T47D (cell line): ENCODE measurements at regions not wholly inside any gene's neighbourhood (a gene's known extent, or its start where the extent isn't known, plus 50 kb on each side); places are given as distances from the start of the nearest gene placed in this dataset.
A peak's percentile ranks its signal among the peaks of the same experiment; 100 is the strongest.

Source experiments
- DNase-seq, 2 experiments: peaks; one replicate each; pipeline versions ENCODE4 v3.0.0 to v3.0.0-alpha.2; 2011 to 2012; ENCODE audit warnings: low read depth in 1 of 2, low spot score in 1 of 2
- JUND ChIP-seq: IDR thresholded peaks from 2 replicates; pipeline ENCODE4 v1.6.1; 2012; ENCODE audit warnings: low read depth
- in situ Hi-C: cut with HindIII; loops from 2 replicates; pipeline ENCODE4 v1.10.0; 2016; ENCODE audit warnings: low sequenced_read_pairs, low pct_unique_long_range_greater_than_20kb

DNA sequence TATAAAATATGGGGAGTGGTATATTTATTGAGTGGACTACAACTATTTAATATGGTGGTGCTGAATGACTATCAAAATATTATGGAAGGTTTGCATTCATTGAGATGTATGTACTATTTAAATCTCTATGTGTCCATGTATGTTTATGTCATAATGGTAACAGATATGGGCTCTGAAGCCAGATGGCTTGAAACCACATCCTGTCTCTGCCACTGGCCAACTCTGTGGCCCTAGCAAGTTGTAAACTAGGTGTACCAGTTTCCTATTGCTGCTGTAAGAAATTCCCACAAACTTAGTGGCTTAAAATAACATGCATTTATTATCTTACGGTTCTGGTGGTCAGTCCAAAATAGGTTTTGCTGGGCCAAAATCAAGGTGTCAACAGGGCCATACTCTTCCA, 198.1 kb upstream of the NFE2L3 start:
- no peak for DNase-seq
- TF ChIP-seq JUND, result no peak
- in situ Hi-C loops, result no loop called here

DNA sequence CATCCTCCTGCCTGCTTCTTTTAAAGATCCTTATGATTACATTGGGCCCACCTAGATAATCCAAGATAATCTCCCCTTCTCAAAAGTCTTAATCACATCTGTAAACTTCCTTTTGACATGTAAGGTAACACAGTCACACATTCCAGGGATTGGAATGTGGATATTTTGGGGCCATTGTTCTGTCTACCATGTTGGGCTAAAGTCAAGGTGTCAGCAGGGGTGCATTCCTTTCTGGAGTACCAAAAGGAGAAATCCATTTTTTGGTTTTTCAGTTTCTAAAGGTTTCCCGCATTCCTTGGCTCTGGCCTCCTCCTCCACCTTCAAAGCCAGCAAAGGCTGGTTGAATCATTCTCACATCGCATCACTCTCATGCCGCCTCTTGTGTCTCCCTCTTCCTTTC, 197.6 kb upstream of the NFE2L3 start:
- DNase-seq, result no peak
- in situ Hi-C loops, result no loop called here
- TF ChIP-seq JUND, result no peak

DNA sequence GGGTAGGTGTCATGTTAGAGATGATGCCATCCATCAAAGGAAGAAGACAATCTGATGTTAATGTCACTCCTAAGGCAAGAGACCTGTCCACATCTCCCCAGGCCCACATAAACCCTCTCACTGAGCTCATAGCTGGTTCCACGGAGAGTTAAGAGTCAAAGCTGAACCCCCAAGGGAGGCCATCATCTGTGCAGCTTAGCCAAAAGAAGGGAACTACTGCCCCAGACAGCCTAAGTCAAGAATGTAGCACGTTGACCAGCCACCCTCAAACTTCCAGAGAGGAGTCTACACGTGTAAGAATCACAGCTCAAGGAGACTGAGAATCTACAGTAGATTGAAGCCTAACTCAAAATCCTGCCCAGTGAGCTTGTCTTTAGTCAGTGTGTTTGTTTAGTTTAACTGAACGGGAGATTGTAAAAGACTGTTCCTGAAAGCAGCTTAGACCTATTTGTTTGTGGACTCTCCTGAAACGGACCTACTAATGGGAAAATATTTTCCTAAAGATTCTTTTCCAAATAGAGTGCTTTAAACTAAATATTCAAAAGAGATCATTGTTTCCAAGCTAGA, 192.7 kb upstream of the NFE2L3 start:
- no peak for TF ChIP-seq JUND
- in situ Hi-C loops, result no loop called here
- DNase-seq, result peak in 1 of 2 experiments; percentile 38

DNA sequence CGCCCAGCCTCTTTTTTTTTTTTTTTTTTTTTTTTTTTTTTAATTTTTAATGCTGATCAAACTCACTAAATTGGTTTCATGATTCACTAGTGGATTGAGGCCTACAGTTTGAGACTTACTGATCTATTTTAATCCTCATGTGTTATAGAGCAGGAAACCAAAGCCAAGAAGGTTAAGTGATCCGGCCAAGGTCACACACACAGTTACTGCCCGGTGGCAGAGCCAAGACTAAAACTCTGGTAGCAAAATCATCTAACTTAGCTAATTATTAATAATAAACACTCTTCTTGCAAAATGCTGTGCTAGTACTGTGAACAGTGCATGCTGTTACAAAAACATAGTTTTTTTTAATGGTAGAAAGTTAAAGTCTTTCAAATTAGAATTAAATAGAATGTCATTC, 188.3 kb upstream of the NFE2L3 start:
- DNase-seq, result no peak
- in situ Hi-C loops, result no loop called here
- TF ChIP-seq JUND, result no peak

DNA sequence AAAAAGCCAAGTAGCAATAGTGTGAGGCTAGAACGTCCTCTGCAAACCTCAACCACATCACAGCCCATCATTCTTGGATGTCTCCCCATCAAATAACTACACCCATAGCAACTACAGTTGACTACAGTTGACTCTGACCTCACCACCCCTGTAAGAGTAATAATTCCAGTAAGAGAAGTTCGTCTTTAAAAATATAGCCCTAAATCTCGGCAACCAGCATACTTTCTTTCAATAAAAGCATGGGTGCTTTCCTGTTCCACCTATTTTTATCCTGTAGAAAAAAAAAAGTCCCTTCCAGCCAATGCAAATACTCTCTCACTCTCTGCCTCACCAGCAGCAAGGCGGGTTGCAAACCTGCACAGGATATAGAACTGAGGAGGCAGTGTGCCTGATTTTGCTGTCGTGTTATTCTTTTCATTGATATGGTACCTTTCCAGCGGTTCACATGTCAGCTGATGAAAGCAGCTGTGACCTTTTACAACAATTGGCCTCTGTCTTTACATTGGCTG, 187.5 kb upstream of the NFE2L3 start:
- no peak for TF ChIP-seq JUND
- in situ Hi-C loops, result no loop called here
- DNase-seq, result no peak

DNA sequence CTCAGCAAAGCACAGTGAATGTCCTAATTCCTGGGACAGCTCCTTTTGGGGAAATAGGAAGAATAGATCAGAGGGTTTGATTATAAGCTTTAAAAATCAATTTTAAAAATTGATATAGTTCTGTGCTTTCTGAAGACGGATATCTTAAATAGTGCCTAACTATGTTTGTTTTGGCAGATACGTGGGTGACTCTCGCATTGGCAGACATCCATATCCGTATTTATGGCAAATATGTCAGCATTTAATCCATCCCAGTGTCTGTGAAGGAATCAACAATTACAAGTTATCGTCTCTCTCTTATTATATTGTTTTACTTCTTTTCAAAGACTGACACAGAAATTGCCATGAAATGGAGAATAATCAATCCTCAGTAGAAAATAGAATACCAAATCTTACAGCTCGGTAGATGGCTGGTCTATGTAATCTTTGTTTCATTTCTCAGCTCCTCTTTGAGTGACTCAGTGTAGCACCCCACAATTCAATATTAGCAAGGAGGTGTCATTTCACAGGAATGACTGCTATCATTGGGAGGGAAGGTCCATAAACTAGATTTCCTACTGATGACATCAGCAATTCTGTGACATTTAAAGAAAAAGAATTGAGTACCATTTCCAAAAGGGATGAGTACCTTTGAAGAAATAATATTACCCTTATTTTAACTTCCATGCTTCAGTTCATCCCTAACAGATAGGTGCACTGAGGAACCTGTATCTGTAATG, 186.4 kb upstream of the NFE2L3 start:
- in situ Hi-C loops, result no loop called here
- DNase-seq, result no peak
- TF ChIP-seq JUND, result no peak

DNA sequence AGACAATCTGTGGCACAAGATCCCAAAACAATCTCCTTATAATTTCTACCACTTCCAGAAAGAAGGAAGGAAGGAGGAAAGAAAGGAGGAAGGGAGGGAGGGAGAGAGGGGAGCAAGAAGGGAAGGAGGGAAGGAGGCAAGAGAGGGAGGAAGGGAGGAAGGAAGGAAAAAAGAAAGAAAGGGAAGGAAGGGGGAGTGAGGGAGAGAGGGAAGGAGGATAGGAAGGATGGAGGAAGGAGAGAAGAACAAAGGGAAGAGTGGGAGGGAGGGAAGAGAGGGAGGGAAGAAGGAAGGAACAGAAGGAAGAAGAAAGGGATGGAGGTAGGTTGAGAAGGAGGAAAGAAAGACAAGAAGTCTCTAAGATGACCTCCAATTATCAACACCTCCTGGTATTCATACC, 185.5 kb upstream of the NFE2L3 start:
- DNase-seq, result no peak
- in situ Hi-C loops, result no loop called here
- no peak for TF ChIP-seq JUND

DNA sequence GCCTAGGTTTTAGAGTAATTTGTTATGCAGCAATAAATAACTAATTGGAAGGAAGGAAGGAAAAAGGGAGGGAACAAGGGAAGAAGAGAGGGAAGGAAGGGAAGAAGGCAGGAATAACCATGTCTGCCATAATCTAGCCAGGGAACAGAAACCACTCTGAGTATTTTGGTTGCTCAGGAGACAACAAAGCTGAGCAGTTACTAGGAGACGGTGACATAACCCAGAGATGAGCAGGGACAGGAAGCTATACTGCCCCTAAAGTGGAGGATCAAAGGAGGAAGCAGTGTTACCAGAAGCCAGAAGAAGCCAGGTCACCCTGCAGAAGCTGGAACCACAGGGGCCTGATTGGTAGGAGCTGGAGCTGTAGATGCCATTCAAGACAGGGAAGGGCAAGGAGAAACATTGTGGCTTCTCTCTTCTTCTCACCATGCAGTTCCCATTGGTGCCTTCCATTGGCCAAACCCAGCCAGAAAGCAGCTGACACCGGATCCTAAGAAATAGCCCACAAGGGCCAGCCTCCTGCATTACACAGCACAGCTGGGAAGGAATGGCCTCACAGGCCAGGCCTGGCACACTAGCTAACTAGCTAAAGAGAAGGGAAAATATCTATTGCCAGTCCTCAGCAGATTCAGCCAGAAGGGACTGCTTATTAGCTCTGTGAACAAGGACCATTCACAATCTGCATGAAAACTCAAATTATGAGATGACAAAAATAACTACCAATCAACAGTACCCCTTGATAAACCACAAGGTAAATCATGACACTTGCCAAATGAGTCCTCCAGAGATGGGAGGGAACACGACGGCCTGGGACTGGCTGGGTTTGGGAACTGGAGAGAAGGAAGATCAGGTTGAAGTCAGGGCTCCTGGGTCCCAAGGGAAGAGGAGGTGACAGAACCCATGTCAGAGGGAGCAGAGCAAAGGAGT, 184.5 kb upstream of the NFE2L3 start:
- in situ Hi-C loops, result no loop called here
- TF ChIP-seq JUND, result no peak
- DNase-seq, result no peak

DNA sequence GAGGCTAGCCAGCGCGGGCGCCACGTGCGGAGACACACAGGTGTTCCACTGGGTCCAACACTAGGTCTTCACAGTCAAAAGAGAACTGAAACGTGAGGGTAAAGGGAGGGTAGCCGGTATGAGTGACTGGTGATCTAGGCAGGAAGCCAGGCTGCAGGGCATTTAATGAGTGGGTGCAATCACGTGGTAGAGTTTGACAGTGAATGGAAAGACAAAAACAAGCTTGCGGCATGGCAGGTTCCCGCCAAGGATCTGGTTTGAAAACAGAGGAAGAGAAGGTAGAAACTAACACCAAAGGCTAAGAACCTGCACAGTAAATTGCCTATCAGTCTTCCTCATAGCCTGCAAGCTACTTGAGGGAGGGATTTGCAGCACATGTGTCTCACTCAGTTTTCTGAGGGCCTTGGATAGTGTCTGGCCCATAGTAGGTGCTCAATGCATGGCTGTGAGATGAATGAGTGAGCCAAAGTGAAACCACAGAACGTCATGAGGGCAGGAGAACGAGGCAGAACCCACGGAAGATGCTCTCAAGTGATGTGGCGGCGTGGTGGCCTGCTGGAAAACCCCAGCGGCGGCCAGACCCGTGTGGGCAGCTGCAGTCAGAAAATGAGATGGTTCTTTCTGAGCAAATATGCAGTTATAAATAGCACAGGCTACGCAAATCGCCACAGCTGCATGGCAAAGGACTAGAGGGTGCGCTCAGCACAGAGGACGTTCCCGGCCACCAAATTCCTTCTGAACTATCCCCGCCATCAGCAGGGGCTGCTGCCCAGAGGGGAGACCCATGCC, 183.6 kb upstream of the NFE2L3 start:
- no peak for TF ChIP-seq JUND
- in situ Hi-C loops, result no loop called here
- no peak for DNase-seq

DNA sequence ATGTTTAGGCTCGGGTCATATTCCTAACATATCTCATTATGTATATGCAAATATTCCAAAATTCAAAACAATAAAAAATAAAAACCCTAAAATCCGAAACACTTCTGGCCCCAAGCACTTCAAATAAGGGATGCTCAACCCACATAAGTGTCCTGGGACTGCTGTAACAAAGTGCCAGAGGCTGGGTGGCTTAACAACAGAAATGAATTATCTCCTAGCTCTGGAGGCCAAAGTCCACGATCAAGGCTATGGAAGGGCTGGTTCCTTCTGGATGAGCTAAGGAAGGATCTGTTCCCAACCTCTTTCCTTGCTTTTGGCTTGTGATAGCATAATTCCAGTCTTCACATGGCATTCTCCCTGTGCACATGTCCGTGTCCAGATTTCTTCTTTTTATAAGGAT, 181.6 kb upstream of the NFE2L3 start:
- in situ Hi-C loops, result no loop called here
- no peak for DNase-seq
- no peak for TF ChIP-seq JUND

DNA sequence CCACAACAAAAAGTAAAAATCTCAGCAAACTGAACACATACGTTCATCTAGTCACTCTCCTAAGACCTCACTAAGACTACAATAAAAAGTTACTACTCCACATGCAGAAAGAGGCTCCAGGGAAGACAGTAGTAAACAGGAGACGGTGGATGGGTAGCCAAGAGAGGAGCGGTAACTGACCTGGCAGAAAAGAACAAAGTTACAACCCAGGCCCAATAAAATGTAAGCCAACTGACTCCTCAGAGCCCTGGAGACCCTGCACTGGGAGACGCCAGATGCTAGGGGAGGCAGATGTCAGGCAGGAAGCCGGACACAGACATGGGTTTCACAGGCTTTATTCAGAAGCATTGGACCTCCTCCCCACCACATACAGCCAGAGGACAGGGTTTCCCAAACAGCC, 181.1 kb upstream of the NFE2L3 start:
- TF ChIP-seq JUND, result no peak
- in situ Hi-C loops, result no loop called here

DNA sequence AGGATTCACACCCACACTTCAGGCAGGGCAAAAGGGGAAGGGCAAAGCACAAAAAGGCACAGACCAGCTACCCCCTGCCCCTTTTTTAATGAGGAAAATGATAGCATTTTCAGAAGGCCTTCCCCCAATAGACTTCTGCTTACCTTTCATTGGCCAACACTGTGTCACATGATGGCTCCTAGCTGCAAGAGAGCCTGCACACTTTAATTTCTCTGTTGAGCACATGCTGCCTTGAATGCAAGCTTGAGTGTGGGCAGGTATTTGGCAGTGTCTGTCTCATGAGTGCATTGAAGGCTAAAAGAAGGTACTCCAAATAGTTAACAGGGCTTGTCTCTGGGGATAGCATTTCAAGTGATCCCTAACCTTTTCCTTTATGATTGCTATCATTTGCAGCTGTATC, 175.4 kb upstream of the NFE2L3 start:
- DNase-seq, result no peak
- in situ Hi-C loops, result no loop called here
- TF ChIP-seq JUND, result no peak

More for the DNA sequence above, 181.1 kb upstream of the NFE2L3 start:
- DNase-seq, result no peak
